COLO829 (cell line): ENCODE measurements at regions not wholly inside any gene's neighbourhood (a gene's known extent, or its start where the extent isn't known, plus 50 kb on each side); places are given as distances from the start of the nearest gene placed in this dataset.
"Not testable (repeated sequence)": the region's sequence is repeated elsewhere in the genome, so short reads cannot be mapped to it uniquely, and the experiment has no call there.

Source experiments
- DNase-seq: peaks from one replicate; pipeline ENCODE4 v3.0.0; 2012; ENCODE audit warnings: low spot score

- no peak for DNase-seq
Measured at GRCh38 chr2:2795438-2796091, 464.5 kb upstream of the MYT1L start.

GRCh38 chr2:2793925-2794560, 463.0 kb upstream of the MYT1L start:
- DNase-seq = no peak

GRCh38 chr2:2793514-2793913, 462.4 kb upstream of the MYT1L start:
- DNase-seq = no peak

GRCh38 chr2:2791606-2792005, 460.5 kb upstream of the MYT1L start:
- DNase-seq = no peak

GRCh38 chr2:2791031-2791430, 460.0 kb upstream of the MYT1L start:
- no peak for DNase-seq

- DNase-seq = no peak
Measured at GRCh38 chr2:2788076-2788475, 457.0 kb upstream of the MYT1L start.

GRCh38 chr2:2787301-2787907, 456.3 kb upstream of the MYT1L start:
- DNase-seq = no peak

- DNase-seq = no peak
Measured at GRCh38 chr2:2782007-2782406, 450.9 kb upstream of the MYT1L start.

- no peak for DNase-seq
Measured at GRCh38 chr2:2779727-2780126, 448.7 kb upstream of the MYT1L start.

- no peak for DNase-seq
Measured at GRCh38 chr2:2777876-2778275, 446.8 kb upstream of the MYT1L start.

GRCh38 chr2:2777213-2777612, 446.1 kb upstream of the MYT1L start:
- DNase-seq = no peak

GRCh38 chr2:2775018-2775417, 443.9 kb upstream of the MYT1L start:
- DNase-seq = no peak

GRCh38 chr2:2773692-2774091, 442.6 kb upstream of the MYT1L start:
- no peak for DNase-seq

GRCh38 chr2:2773080-2773479, 442.0 kb upstream of the MYT1L start:
- DNase-seq = not testable (repeated sequence)

GRCh38 chr2:2771721-2772411, 440.8 kb upstream of the MYT1L start:
- DNase-seq = no peak

- DNase-seq = no peak
Measured at GRCh38 chr2:2769481-2770431, 438.7 kb upstream of the MYT1L start.

- DNase-seq = no peak
Measured at GRCh38 chr2:2768476-2768875, 437.4 kb upstream of the MYT1L start.

GRCh38 chr2:2767837-2768236, 436.8 kb upstream of the MYT1L start:
- no peak for DNase-seq

GRCh38 chr2:2765839-2766495, 434.9 kb upstream of the MYT1L start:
- no peak for DNase-seq

- DNase-seq = no peak
Measured at GRCh38 chr2:2765176-2765800, 434.2 kb upstream of the MYT1L start.

GRCh38 chr2:2764739-2765138, 433.7 kb upstream of the MYT1L start:
- DNase-seq = no peak
